Astrocyte of the spinal cord (primary cell): ENCODE measurements at regions not wholly inside any gene's neighbourhood (a gene's known extent, or its start where the extent isn't known, plus 50 kb on each side); places are given as distances from the start of the nearest gene placed in this dataset.

Experiments
- DNase-seq: peaks from one replicate; pipeline ENCODE4 v3.0.0; 2011; ENCODE audit warnings: low read depth, low spot score
- H3K4me3 ChIP-seq: 2 replicates; pipeline ENCODE4 v1.5.1; 2011; ENCODE audit warnings: low read depth, mild to moderate bottlenecking, low read length, moderate library complexity
- CTCF ChIP-seq: IDR thresholded peaks from 2 replicates; pipeline ENCODE4 v1.5.1; 2012; ENCODE audit warnings: low read depth, mild to moderate bottlenecking, low read length, inconsistent platforms
- in situ Hi-C: cut with HindIII; loops from 2 replicates; pipeline ENCODE4 v1.10.0; 2017; ENCODE audit warnings: low sequenced_read_pairs

GRCh38 chr5:88144219-88145001, 124.2 kb downstream of the TMEM161B start:
- no peak for TF ChIP-seq CTCF
- H3K4me3 ChIP-seq = peak overlapping the region; percentile 53
- DNase-seq = peak; percentile 23
- in situ Hi-C loops = loop anchor here (25.0 kb wide), 1 partner anchor 543 kb away; no protein-coding TSS in a partner anchor

DNA sequence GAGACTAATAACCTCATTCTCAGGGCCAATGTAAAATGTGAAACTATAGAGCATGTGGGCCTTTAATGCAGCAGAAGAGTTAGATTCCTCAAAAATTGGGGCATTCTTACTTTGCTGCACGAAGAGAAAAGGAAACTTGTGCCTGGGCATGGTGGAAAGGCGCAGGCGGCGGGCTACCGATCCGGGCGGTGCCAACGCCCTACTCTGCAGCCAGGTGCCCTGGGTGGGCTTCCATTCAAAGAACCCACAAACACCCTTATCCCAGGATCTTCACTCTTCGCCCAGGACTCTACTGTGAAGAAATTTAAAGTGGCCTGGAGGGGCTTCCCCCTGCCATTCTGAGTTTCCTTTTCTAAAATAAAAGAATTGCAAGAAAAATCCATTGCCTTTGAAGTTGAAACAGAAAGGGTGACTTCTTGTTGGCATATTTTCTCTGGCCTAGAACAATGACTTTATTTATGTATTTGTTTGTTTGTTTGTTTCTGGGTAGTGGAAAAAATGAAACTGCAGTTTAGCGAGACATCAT, 124.9 kb downstream of the TMEM161B start:
- no peak for DNase-seq
- in situ Hi-C loops = loop anchor here (25.0 kb wide), 1 partner anchor 544 kb away; no protein-coding TSS in a partner anchor
- TF ChIP-seq CTCF = no peak
- peak overlapping the region; percentile 53 for H3K4me3 ChIP-seq

- peak; percentile 59 for DNase-seq
These were observed 125.6 kb downstream of the TMEM161B start for GRCh38 chr5:88142886-88143692.

DNA sequence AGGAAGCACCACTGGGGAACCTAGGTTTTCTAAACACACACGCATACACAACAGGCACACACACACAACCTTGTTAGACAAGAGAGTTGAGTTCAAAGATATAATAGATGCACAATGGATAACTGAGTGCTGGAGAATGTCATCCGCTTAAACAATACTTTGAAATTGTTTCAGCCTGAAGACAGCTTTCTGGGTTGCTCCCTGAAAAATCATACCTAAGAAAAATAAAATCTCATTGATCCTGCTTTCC, 126.1 kb downstream of the TMEM161B start:
- peak overlapping the region; percentile 53 for H3K4me3 ChIP-seq
- in situ Hi-C loops = loop anchor here (25.0 kb wide), 1 partner anchor 545 kb away; no protein-coding TSS in a partner anchor
- TF ChIP-seq CTCF = no peak
- no peak for DNase-seq

More at GRCh38 chr5:88142886-88143692, 125.6 kb downstream of the TMEM161B start:
- in situ Hi-C loops = loop anchor here (25.0 kb wide), 1 partner anchor 544 kb away; no protein-coding TSS in a partner anchor
- H3K4me3 ChIP-seq = peak overlapping the region; percentile 53
- no peak for TF ChIP-seq CTCF

- in situ Hi-C loops = loop anchor here (25.0 kb wide), 1 partner anchor 546 kb away; no protein-coding TSS in a partner anchor
- peak; percentile 73 for TF ChIP-seq CTCF
- peak; percentile 99 for DNase-seq
These were observed 127.5 kb downstream of the TMEM161B start for GRCh38 chr5:88140856-88141752.

More at GRCh38 chr5:88140856-88141752, 127.5 kb downstream of the TMEM161B start:
- H3K4me3 ChIP-seq = peak overlapping the region; percentile 60
